ENCODE measurements at regions not wholly inside any gene's neighbourhood (a gene's known extent, or its start where the extent isn't known, plus 50 kb on each side); places are given as distances from the start of the nearest gene placed in this dataset.

DNA sequence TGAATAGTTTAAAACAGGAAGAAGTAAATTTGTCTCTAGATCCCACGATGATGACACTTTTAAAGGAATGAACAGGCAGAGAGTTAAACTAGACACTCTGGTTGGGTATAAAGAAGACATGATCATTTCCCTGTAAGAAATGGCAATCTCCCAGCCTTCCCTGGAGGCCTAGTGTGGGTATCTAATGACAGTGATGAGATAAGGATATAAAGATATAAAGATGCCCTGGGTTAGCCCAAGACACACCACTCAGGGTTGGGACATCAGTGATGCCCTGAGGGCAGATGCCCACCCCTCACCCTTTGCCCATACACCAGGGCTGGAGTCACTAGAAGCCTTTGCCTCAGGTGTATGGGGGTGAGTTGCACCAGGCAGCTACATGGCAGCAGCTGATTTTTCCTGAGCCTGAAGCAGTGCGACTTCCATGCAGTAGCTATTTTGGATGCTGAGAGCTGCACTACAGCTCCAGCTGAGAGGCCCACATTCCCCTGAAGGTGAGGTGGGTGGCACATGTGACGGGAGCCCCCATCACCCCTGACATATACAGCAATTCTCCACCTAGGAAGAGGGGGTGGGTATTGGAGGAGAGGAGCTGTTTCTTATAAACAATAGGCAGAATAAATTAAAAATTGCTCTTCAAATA, 177.5 kb downstream of the NDFIP2 start:
- FAIRE-seq (no peak), DNase-seq (ENCODE audit: low read depth) (no peak)
- Histone ChIP-seq H3K4me3 (ENCODE audit: low read depth, low read length) (no peak overlapping the region), H3K27me3 (ENCODE audit: control insufficient read depth, insufficient read depth, low read length) (no peaks in the 10 kb centered on the region), H3K36me3 (ENCODE audit: control insufficient read depth, insufficient read depth, low read length) (no peaks in the 10 kb centered on the region)
- TF ChIP-seq, protein P1, sequence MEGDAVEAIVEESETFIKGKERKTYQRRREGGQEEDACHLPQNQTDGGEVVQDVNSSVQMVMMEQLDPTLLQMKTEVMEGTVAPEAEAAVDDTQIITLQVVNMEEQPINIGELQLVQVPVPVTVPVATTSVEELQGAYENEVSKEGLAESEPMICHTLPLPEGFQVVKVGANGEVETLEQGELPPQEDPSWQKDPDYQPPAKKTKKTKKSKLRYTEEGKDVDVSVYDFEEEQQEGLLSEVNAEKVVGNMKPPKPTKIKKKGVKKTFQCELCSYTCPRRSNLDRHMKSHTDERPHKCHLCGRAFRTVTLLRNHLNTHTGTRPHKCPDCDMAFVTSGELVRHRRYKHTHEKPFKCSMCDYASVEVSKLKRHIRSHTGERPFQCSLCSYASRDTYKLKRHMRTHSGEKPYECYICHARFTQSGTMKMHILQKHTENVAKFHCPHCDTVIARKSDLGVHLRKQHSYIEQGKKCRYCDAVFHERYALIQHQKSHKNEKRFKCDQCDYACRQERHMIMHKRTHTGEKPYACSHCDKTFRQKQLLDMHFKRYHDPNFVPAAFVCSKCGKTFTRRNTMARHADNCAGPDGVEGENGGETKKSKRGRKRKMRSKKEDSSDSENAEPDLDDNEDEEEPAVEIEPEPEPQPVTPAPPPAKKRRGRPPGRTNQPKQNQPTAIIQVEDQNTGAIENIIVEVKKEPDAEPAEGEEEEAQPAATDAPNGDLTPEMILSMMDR (IDR thresholded peaks at IDR 0.05; ENCODE audit: insufficient read depth, low read length, severe bottlenecking) = no peak

DNA sequence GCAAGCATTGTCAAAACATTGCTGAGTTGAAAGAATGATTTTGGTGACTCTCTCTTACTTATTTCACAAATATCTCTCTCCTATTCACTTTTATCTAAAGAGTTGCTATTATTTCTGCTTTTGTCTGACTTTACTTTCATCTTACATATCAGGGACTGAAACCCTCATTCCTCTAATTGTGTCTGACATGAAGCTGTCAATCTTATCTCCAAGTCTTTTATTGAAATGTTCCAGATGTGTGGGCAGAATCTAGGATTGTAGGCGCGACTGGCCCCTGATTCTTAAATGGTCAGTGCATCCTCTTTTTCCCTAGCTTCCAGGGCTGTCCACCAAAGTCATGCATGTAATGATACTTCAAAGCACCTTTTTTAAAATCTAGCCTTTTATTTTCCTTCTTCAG, 174.6 kb downstream of the NDFIP2 start:
- DNase-seq (ENCODE audit: low read depth) (no peak), FAIRE-seq (no peak)
- no peaks in the 10 kb centered on the region for H3K36me3 ChIP-seq (ENCODE audit: control insufficient read depth, insufficient read depth, low read length)
- TF ChIP-seq, protein P1 (IDR thresholded peaks at IDR 0.05; ENCODE audit: insufficient read depth, low read length, severe bottlenecking) = no peak
- H3K27me3 ChIP-seq (ENCODE audit: control insufficient read depth, insufficient read depth, low read length) = no peaks in the 10 kb centered on the region
- no peak overlapping the region for H3K4me3 ChIP-seq (ENCODE audit: low read depth, low read length)

DNA sequence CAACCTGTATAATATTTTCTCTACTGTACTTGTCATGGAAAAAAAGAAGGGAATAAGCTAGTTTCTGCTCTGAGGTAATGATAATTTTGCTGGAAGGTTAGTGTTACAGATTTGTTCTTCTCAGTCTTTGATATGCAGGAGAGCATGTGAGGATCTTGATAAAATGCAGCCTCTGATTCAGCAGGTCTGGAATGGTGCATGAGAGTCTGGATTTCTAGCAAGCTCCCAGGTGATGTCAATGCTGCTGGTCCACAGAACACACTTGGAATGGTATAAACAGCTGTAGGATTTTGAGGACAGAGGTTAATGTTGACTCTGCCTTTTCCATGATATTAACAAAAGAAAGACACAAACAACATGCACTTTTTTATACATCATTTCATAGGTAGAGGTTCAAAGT, 173.6 kb downstream of the NDFIP2 start:
- TF ChIP-seq, protein P1 (IDR thresholded peaks at IDR 0.05; ENCODE audit: insufficient read depth, low read length, severe bottlenecking) = no peak
- FAIRE-seq (no peak), DNase-seq (ENCODE audit: low read depth) (peak; percentile 31)
- H3K27me3 ChIP-seq (ENCODE audit: control insufficient read depth, insufficient read depth, low read length) = no peaks in the 10 kb centered on the region
- H3K4me3 ChIP-seq (ENCODE audit: low read depth, low read length) = no peak overlapping the region
- no peaks in the 10 kb centered on the region for H3K36me3 ChIP-seq (ENCODE audit: control insufficient read depth, insufficient read depth, low read length)

DNA sequence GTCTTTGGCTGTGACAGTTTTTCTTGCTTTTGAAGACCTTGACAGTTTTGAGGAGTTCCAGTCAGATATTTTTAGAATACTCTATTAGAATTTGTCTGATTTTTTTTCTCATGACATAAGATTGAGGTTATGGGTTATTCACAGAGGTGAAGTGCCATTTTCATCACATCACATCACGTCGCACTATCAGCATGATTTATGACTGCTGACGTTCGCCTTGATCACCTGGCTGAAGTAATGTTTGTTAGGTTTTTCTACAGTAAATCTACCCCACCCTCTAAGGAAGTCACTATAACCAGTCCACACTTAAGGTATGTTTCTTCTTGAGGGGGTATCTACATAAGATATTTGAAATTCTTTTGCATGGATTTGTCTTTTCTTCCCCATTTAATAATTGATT, 169.7 kb downstream of the NDFIP2 start:
- no peak for FAIRE-seq
- DNase-seq (ENCODE audit: low read depth) = no peak
- H3K27me3 ChIP-seq (ENCODE audit: control insufficient read depth, insufficient read depth, low read length) = no peaks in the 10 kb centered on the region
- H3K4me3 ChIP-seq (ENCODE audit: low read depth, low read length) = no peak overlapping the region
- TF ChIP-seq, protein P1 (IDR thresholded peaks at IDR 0.05; ENCODE audit: insufficient read depth, low read length, severe bottlenecking) = no peak
- no peaks in the 10 kb centered on the region for H3K36me3 ChIP-seq (ENCODE audit: control insufficient read depth, insufficient read depth, low read length)

DNA sequence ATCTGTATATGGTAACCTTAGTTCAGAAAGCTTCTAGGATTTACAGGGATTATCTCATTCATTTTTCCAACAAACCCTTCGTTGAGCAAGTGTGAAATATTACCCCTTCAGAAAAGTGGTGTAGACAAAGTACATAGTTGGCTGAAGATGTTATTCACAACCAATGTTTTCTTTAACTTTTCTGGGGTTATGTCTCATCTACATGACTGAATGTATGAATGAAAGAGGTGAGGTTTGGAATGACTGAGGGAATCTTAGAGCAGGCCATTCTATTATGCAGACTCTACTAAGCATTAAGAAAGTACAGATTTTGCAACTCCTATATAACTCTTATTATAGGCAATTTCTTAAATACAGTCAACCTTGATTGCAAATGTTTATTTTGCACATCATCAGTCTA, 167.2 kb downstream of the NDFIP2 start:
- TF ChIP-seq, protein P1 (IDR thresholded peaks at IDR 0.05; ENCODE audit: insufficient read depth, low read length, severe bottlenecking) = no peak
- peak; percentile 66 for DNase-seq (ENCODE audit: low read depth)
- Histone ChIP-seq H3K4me3 (ENCODE audit: low read depth, low read length) (no peak overlapping the region), H3K27me3 (ENCODE audit: control insufficient read depth, insufficient read depth, low read length) (no peaks in the 10 kb centered on the region), H3K36me3 (ENCODE audit: control insufficient read depth, insufficient read depth, low read length) (no peaks in the 10 kb centered on the region)
- no peak for FAIRE-seq

DNA sequence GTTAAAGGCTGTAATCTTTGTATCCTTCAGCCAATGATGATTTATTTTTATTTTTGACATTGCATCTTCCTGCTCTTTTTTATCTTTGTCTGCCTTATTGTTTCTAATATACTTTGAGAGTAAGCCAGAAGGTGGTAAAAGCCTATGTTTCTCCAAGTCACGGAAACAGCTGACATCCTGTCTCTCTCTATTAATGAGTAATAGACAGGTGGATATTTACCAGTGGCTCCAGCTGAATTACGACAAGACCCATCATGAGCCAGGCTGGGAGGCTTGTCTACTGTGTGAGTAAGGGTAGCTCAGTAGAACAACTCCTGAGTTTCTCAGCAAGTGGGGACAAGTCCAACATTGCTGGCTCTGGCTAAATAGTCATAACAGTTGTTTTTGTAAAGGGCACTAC, 166.6 kb downstream of the NDFIP2 start:
- TF ChIP-seq, protein P1 (IDR thresholded peaks at IDR 0.05; ENCODE audit: insufficient read depth, low read length, severe bottlenecking) = no peak
- FAIRE-seq (peak; percentile 66), DNase-seq (ENCODE audit: low read depth) (peak; percentile 100)
- no peaks in the 10 kb centered on the region for H3K27me3 ChIP-seq (ENCODE audit: control insufficient read depth, insufficient read depth, low read length)
- H3K4me3 ChIP-seq (ENCODE audit: low read depth, low read length) = no peak overlapping the region
- H3K36me3 ChIP-seq (ENCODE audit: control insufficient read depth, insufficient read depth, low read length) = no peaks in the 10 kb centered on the region

All from bronchial epithelial cell (primary cell).